SJCRH30 (cell line): ENCODE measurements at regions not wholly inside any gene's neighbourhood (a gene's known extent, or its start where the extent isn't known, plus 50 kb on each side); places are given as distances from the start of the nearest gene placed in this dataset.

Experiments
- DNase-seq, 2 experiments: peaks; one replicate each; pipeline ENCODE4 v3.0.0-alpha.2; 2015 to 2020
- H3K27ac ChIP-seq: fragments of 250-450 bp; sonication (Bioruptor Pico); 2 replicates; pipeline ENCODE4 v1.5.1; 2020; ENCODE audit warnings: mild to moderate bottlenecking, moderate library complexity
- H3K27me3 ChIP-seq: fragments of 250-450 bp; sonication (Bioruptor Pico); 2 replicates; pipeline ENCODE4 v1.5.1; 2020; ENCODE audit warnings: mild to moderate bottlenecking, moderate library complexity
- H3K36me3 ChIP-seq: fragments of 250-450 bp; sonication (Bioruptor Pico); 2 replicates; pipeline ENCODE4 v1.5.1; 2020; ENCODE audit warnings: mild to moderate bottlenecking, moderate library complexity
- H3K4me1 ChIP-seq: fragments of 250-450 bp; sonication (Bioruptor Pico); 2 replicates; pipeline ENCODE4 v1.5.1; 2020; ENCODE audit warnings: mild to moderate bottlenecking, moderate library complexity
- H3K4me3 ChIP-seq: fragments of 250-450 bp; sonication (Bioruptor Pico); 2 replicates; pipeline ENCODE4 v1.5.1; 2020; ENCODE audit warnings: mild to moderate bottlenecking, moderate library complexity
- H3K9me3 ChIP-seq: fragments of 250-450 bp; sonication (Bioruptor Pico); replicated peaks from 2 replicates; pipeline ENCODE4 v1.5.1; 2020; ENCODE audit warnings: mild to moderate bottlenecking, moderate library complexity

- H3K4me1 ChIP-seq = no peaks in the 10 kb centered on the region; the same call in 1 of the 2 replicates
- H3K36me3 ChIP-seq = no peaks in the 10 kb centered on the region
- no peak overlapping the region for H3K4me3 ChIP-seq
- H3K27me3 ChIP-seq = no peaks in the 10 kb centered on the region
- H3K27ac ChIP-seq = no peak overlapping the region
- H3K9me3 ChIP-seq = 0 out of 2 replicates have a peak, but pooled peaks cover 5% of the 10 kb centered on the region
- no peak for DNase-seq
Observed at GRCh38 chr9:80595192-80595591, 1023.4 kb downstream of the TLE4 start.

GRCh38 chr9:80592413-80592812 lies 1020.6 kb downstream of the TLE4 start:
- Histone ChIP-seq H3K4me1 (no peaks in the 10 kb centered on the region; the same call in none of the 2 replicates), H3K4me3 (no peak overlapping the region), H3K36me3 (no peaks in the 10 kb centered on the region), H3K9me3 (0 out of 2 replicates have a peak, but pooled peaks cover 10% of the 10 kb centered on the region), H3K27me3 (no peaks in the 10 kb centered on the region), H3K27ac (no peak overlapping the region)
- DNase-seq = no peak

GRCh38 chr9:80586786-80587330 lies 1015.1 kb downstream of the TLE4 start:
- H3K36me3 ChIP-seq = no peaks in the 10 kb centered on the region
- H3K4me3 ChIP-seq = no peak overlapping the region
- peak; percentile 65 to 72 for DNase-seq
- 0 out of 2 replicates have a peak, but pooled peaks cover 5% of the 10 kb centered on the region for H3K9me3 ChIP-seq
- H3K27ac ChIP-seq = no peak overlapping the region
- no peaks in the 10 kb centered on the region for H3K27me3 ChIP-seq
- peaks cover 7% of the 10 kb centered on the region; the same call in 1 of the 2 replicates for H3K4me1 ChIP-seq

- no peak overlapping the region for H3K4me3 ChIP-seq
- no peaks in the 10 kb centered on the region for H3K27me3 ChIP-seq
- DNase-seq = no peak
- H3K9me3 ChIP-seq = peaks cover 16% of the 10 kb centered on the region; the same call in 1 of the 2 replicates
- H3K4me1 ChIP-seq = no peaks in the 10 kb centered on the region
- H3K27ac ChIP-seq = no peak overlapping the region
- no peaks in the 10 kb centered on the region for H3K36me3 ChIP-seq
Observed at GRCh38 chr9:80571953-80572352, 1000.2 kb downstream of the TLE4 start.

- Histone ChIP-seq H3K4me1 (no peaks in the 10 kb centered on the region), H3K36me3 (no peaks in the 10 kb centered on the region), H3K4me3 (no peak overlapping the region), H3K9me3 (peaks cover 13% of the 10 kb centered on the region; the same call in 1 of the 2 replicates), H3K27ac (no peak overlapping the region), H3K27me3 (no peaks in the 10 kb centered on the region)
- DNase-seq = no peak
Observed at GRCh38 chr9:80569236-80569635, 997.5 kb downstream of the TLE4 start.

GRCh38 chr9:80561526-80561925 lies 989.8 kb downstream of the TLE4 start:
- no peaks in the 10 kb centered on the region for H3K36me3 ChIP-seq
- H3K4me1 ChIP-seq = peaks cover 1% of the 10 kb centered on the region; the same call in 1 of the 2 replicates
- no peak overlapping the region for H3K4me3 ChIP-seq
- no peaks in the 10 kb centered on the region for H3K9me3 ChIP-seq
- H3K27me3 ChIP-seq = no peaks in the 10 kb centered on the region
- H3K27ac ChIP-seq = no peak overlapping the region
- no peak for DNase-seq

GRCh38 chr9:80560976-80561375 lies 989.2 kb downstream of the TLE4 start:
- no peak overlapping the region for H3K4me3 ChIP-seq
- no peaks in the 10 kb centered on the region for H3K9me3 ChIP-seq
- DNase-seq = no peak
- no peaks in the 10 kb centered on the region for H3K27me3 ChIP-seq
- no peaks in the 10 kb centered on the region for H3K36me3 ChIP-seq
- H3K27ac ChIP-seq = no peak overlapping the region
- peaks cover 6% of the 10 kb centered on the region; the same call in 1 of the 2 replicates for H3K4me1 ChIP-seq

GRCh38 chr9:80557256-80557655 lies 985.5 kb downstream of the TLE4 start:
- H3K27me3 ChIP-seq = no peaks in the 10 kb centered on the region
- H3K36me3 ChIP-seq = no peaks in the 10 kb centered on the region
- H3K9me3 ChIP-seq = no peaks in the 10 kb centered on the region
- peaks cover 6% of the 10 kb centered on the region; the same call in 1 of the 2 replicates for H3K4me1 ChIP-seq
- no peak for DNase-seq
- no peak overlapping the region for H3K27ac ChIP-seq
- no peak overlapping the region for H3K4me3 ChIP-seq

- H3K4me3 ChIP-seq = no peak overlapping the region
- H3K27me3 ChIP-seq = no peaks in the 10 kb centered on the region
- no peak for DNase-seq
- no peaks in the 10 kb centered on the region for H3K9me3 ChIP-seq
- H3K36me3 ChIP-seq = no peaks in the 10 kb centered on the region
- peaks cover 6% of the 10 kb centered on the region; the same call in 1 of the 2 replicates for H3K4me1 ChIP-seq
- H3K27ac ChIP-seq = no peak overlapping the region
Observed at GRCh38 chr9:80556631-80557030, 984.9 kb downstream of the TLE4 start.

- Histone ChIP-seq H3K27ac (no peak overlapping the region), H3K4me3 (no peak overlapping the region), H3K9me3 (no peaks in the 10 kb centered on the region), H3K36me3 (no peaks in the 10 kb centered on the region), H3K27me3 (no peaks in the 10 kb centered on the region), H3K4me1 (peaks cover 6% of the 10 kb centered on the region; the same call in 1 of the 2 replicates)
- peak in 1 of 2 experiments; percentile 11 for DNase-seq
Observed at GRCh38 chr9:80555782-80556325, 984.1 kb downstream of the TLE4 start.

GRCh38 chr9:80554856-80555255 lies 983.1 kb downstream of the TLE4 start:
- Histone ChIP-seq H3K4me3 (no peak overlapping the region), H3K4me1 (peaks cover 6% of the 10 kb centered on the region; the same call in 1 of the 2 replicates), H3K27me3 (no peaks in the 10 kb centered on the region), H3K36me3 (no peaks in the 10 kb centered on the region), H3K9me3 (no peaks in the 10 kb centered on the region), H3K27ac (no peak overlapping the region)
- DNase-seq = no peak

- Histone ChIP-seq H3K4me1 (peaks cover 6% of the 10 kb centered on the region; the same call in 1 of the 2 replicates), H3K36me3 (no peaks in the 10 kb centered on the region), H3K9me3 (no peaks in the 10 kb centered on the region), H3K27ac (no peak overlapping the region), H3K4me3 (no peak overlapping the region), H3K27me3 (no peaks in the 10 kb centered on the region)
- DNase-seq = no peak
Observed at GRCh38 chr9:80554301-80554700, 982.5 kb downstream of the TLE4 start.

- no peaks in the 10 kb centered on the region for H3K36me3 ChIP-seq
- peaks cover 6% of the 10 kb centered on the region; the same call in 1 of the 2 replicates for H3K4me1 ChIP-seq
- H3K27ac ChIP-seq = no peak overlapping the region
- DNase-seq = peak; percentile 11 to 28
- no peaks in the 10 kb centered on the region for H3K27me3 ChIP-seq
- no peaks in the 10 kb centered on the region for H3K9me3 ChIP-seq
- no peak overlapping the region for H3K4me3 ChIP-seq
Observed at GRCh38 chr9:80552931-80553330, 981.2 kb downstream of the TLE4 start.

GRCh38 chr9:80550181-80550580 lies 978.4 kb downstream of the TLE4 start:
- Histone ChIP-seq H3K9me3 (no peaks in the 10 kb centered on the region), H3K27ac (no peak overlapping the region), H3K4me3 (no peak overlapping the region), H3K36me3 (no peaks in the 10 kb centered on the region), H3K4me1 (no peaks in the 10 kb centered on the region), H3K27me3 (no peaks in the 10 kb centered on the region)
- no peak for DNase-seq

GRCh38 chr9:80547613-80548012 lies 975.8 kb downstream of the TLE4 start:
- Histone ChIP-seq H3K27me3 (no peaks in the 10 kb centered on the region), H3K27ac (no peak overlapping the region), H3K9me3 (peaks cover 7% of the 10 kb centered on the region; the same call in 1 of the 2 replicates), H3K4me1 (no peaks in the 10 kb centered on the region), H3K36me3 (no peaks in the 10 kb centered on the region), H3K4me3 (no peak overlapping the region)
- DNase-seq = no peak

- Histone ChIP-seq H3K4me1 (no peaks in the 10 kb centered on the region; the same call in 1 of the 2 replicates), H3K4me3 (no peak overlapping the region), H3K27ac (no peak overlapping the region), H3K27me3 (no peaks in the 10 kb centered on the region), H3K36me3 (no peaks in the 10 kb centered on the region), H3K9me3 (peaks cover 7% of the 10 kb centered on the region; the same call in 1 of the 2 replicates)
- no peak for DNase-seq
Observed at GRCh38 chr9:80540387-80540786, 968.6 kb downstream of the TLE4 start.
